Small intestine (tissue), 7 donors: ENCODE measurements at regions not wholly inside any gene's neighbourhood (a gene's known extent, or its start where the extent isn't known, plus 50 kb on each side); places are given as distances from the start of the nearest gene placed in this dataset.

Experiments used
- DNase-seq, 2 donors: peaks; one replicate each; pipeline versions ENCODE4 v3.0.0 to v3.0.0-alpha.2; 2013
- FAIRE-seq: peaks from 2 replicates; lab custom pipeline; 2012; peaks lifted over from hg19 to GRCh38; lab: Jason Lieb, UNC
- H3K27ac ChIP-seq, 3 donors: one replicate each; pipeline ENCODE4 v1.5.1; 2013; ENCODE audit warnings: low read length in 2 of 3, mild to moderate bottlenecking in 2 of 3, control low read depth in 1 of 3, inconsistent platforms in 1 of 3, low read depth in 1 of 3, moderate library complexity in 1 of 3
- H3K27me3 ChIP-seq, 3 donors: one replicate each; pipeline ENCODE4 v1.6.1; 2013; ENCODE audit warnings: low read length in 3 of 3, inconsistent platforms in 1 of 3; ENCODE audit not compliant: control insufficient read depth in 3 of 3, insufficient read depth in 3 of 3
- H3K36me3 ChIP-seq, 3 donors: one replicate each; pipeline ENCODE4 v1.6.1; 2013; ENCODE audit warnings: low read length in 3 of 3, inconsistent platforms in 1 of 3, low read depth in 1 of 3, mild to moderate bottlenecking in 1 of 3, moderate library complexity in 1 of 3; ENCODE audit not compliant: control insufficient read depth in 3 of 3, insufficient read depth in 2 of 3
- H3K4me1 ChIP-seq, 3 donors: one replicate each; pipeline ENCODE4 v1.6.1; 2013; ENCODE audit warnings: low read length in 2 of 3, inconsistent platforms in 1 of 3, low read depth in 1 of 3, mild to moderate bottlenecking in 1 of 3, moderate library complexity in 1 of 3; ENCODE audit not compliant: control insufficient read depth in 3 of 3, insufficient read depth in 2 of 3
- H3K4me3 ChIP-seq, 3 donors: one replicate each; pipeline ENCODE4 v1.5.1; 2013; ENCODE audit warnings: low read length in 3 of 3, control low read depth in 1 of 3, inconsistent platforms in 1 of 3, low read depth in 1 of 3, mild to moderate bottlenecking in 1 of 3, moderate library complexity in 1 of 3
- H3K9me3 ChIP-seq, 2 donors: one replicate each; pipeline ENCODE4 v1.6.1; 2013; ENCODE audit warnings: low read depth in 1 of 2, low read length in 1 of 2; ENCODE audit not compliant: control insufficient read depth in 2 of 2, insufficient read depth in 1 of 2
- WGBS, 3 donors: extraction: QIAGEN DNeasy Blood & Tissue Kit; methylation state at CpG; one replicate each; pipeline ENCODE4 v1.1.7; 2013; 5-methylcytosine and 5-hydroxymethylcytosine counted together
- donor health status: healthy with polysubstance abuse.
- donor health status: control.
- donor health status: control.
- donor health status: Bipolar disorder and iron deficiency.
- donor health status: healthy.

DNA sequence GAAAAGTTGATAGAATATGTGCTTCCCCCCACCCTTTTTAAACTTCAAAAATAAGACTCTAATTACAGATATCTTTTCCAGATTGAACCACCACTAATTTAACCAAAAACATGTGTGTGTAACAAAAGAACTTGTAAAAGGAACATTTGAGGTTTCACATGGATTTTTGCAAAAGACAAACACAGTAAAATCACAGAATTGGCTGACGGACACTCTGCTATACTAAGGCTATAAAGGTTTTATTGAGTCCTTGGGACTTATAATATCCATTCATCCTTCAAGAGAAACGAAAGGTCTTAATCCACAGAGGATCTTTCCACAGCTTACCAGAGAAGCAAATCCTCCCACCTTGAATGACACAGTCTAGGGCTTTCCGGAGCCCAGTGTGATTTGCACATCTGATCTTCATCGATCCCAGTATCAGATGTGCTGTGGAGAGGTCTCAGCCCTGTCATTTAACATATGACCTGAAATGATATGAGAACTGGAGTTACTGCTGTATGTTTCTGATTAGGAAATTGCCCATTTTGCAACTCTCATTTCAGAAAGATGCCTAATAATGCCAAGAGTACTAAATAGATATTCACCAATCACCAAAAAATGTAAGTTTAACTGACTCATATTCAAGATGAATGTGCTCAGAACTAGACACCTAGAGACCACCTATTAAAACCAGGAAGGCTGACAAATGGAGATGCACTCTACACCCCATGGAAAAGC lies 256.5 kb upstream of the FBXL7 start:
- no peaks in the 10 kb centered on the region for H3K36me3 ChIP-seq
- DNase-seq (no peak), FAIRE-seq (no peak)
- 63 to 75% (median 67%) methylated on average over 4 of the region's 4 CpGs for WGBS, 3 donors
- no peak overlapping the region for H3K27ac ChIP-seq
- no peak overlapping the region for H3K4me3 ChIP-seq
- H3K4me1 ChIP-seq, result no peaks in the 10 kb centered on the region
- H3K9me3 ChIP-seq, result peaks cover 0 to 14% of the 10 kb centered on the region in 2 donors
- H3K27me3 ChIP-seq, result no peaks in the 10 kb centered on the region

DNA sequence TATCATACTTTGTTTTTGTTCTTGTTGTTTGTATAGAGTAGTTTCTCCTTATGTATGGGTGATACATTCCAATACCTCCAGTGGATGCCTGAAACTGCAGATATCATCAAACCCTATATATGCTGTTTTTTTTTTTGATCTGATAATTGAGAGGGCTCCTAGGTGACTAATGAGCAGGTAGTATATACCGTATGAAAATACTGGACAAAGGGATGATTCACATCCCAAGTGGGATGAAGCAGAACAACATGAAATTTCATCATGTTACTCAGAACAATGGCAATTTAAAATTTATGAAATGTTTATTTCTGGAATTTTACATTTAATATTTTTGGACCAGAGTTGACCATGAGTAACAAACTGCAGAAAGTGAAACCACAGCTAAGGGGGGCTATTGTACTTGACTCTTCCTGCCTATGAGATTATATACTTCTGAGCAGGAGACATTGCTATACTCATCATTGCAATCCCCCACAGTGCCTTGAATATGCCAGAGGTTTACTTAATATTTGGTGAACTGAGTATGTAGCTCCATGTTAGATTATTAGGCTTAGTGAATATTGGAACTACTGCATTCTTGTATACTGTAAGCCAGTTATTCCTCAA lies 258.7 kb upstream of the FBXL7 start:
- Histone ChIP-seq H3K36me3 (no peaks in the 10 kb centered on the region), H3K4me1 (no peaks in the 10 kb centered on the region), H3K4me3 (no peak overlapping the region), H3K27ac (no peak overlapping the region), H3K9me3 (peaks cover 0 to 10% of the 10 kb centered on the region in 2 donors), H3K27me3 (no peaks in the 10 kb centered on the region)
- DNase-seq, result no peak
- FAIRE-seq, result no peak
- 86 to 94% (median 88%) methylated on average over 1 of the region's 1 CpG for WGBS, 3 donors

DNA sequence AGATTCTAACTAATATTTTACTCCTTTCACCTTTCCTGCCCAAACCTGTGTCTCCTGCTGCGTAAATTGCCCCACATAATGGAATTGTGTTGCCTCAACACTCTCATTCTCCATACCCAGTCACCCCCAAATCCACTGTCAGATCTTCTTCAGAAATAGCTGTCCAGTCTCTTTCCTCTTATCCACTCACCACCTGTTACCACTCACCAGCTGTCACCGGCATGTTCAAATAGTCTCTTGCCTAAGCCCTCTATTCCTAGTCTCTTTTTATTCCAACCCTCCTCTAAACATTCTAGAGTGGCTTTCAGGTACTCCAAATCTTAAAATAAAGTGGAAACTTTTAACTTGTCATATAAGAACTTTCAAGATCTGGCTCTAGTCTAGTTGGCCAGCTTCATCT lies 262.0 kb upstream of the FBXL7 start:
- Histone ChIP-seq H3K9me3 (peaks cover 0 to 7% of the 10 kb centered on the region in 2 donors), H3K4me3 (no peak overlapping the region), H3K36me3 (no peaks in the 10 kb centered on the region), H3K27me3 (no peaks in the 10 kb centered on the region), H3K4me1 (no peaks in the 10 kb centered on the region), H3K27ac (no peak overlapping the region)
- DNase-seq (no peak), FAIRE-seq (no peak)
- 72 to 88% (median 78%) methylated on average over 2 of the region's 2 CpGs for WGBS, 3 donors

DNA sequence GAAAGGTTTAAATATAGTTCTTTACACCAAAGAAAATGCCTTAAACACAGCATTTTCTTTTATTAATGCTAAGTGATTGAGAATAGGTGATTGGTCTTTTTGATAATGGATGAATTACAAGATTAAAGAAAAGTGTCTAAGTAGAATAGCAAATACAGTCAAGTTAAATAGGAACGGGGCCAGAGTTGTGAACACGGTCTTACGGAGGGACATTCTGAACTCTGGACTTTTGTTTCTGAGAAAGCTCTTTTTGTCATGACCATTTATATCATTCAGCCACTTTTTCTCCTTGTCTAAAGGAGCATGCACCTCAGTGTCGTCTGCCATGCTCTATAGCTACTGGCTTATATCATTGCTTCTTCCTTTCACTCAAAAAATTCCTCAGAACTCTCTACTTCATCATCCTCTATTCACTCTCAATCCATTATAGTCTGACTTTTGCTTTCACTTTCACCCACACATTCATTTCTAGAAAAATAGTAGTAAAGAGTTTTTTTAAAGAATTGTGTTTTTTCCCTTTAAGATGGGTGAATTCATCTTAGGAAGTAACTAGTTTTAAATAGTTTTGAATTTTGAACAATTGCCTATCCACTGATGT lies 263.0 kb upstream of the FBXL7 start:
- Histone ChIP-seq H3K27ac (no peak overlapping the region), H3K36me3 (no peaks in the 10 kb centered on the region), H3K27me3 (no peaks in the 10 kb centered on the region), H3K9me3 (peaks cover 0 to 7% of the 10 kb centered on the region in 2 donors), H3K4me1 (no peaks in the 10 kb centered on the region), H3K4me3 (no peak overlapping the region)
- DNase-seq (no peak), FAIRE-seq (no peak)
- WGBS, 3 donors, result 77 to 78% (median 77%) methylated on average over 4 of the region's 4 CpGs

DNA sequence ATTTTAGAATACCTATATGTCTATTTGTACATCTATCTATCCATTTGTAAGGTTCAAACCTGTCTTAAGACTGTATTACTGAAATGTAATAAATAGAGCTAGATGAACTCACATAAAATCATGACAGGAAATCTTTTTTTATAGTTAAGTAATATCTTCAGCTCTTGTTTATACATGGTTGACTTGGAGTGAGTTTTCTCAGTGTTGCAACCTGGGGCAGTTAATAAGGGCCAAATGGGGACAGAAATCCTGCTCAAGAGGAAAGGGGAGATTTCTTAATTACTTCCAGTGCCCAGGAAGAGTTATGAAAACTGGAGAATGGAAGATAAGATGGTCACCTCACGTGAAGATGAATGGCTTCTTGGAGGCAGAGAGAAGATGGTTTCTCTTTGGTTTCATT lies 265.1 kb upstream of the FBXL7 start:
- no peak for DNase-seq
- Histone ChIP-seq H3K27me3 (no peaks in the 10 kb centered on the region), H3K4me1 (no peaks in the 10 kb centered on the region), H3K4me3 (no peak overlapping the region), H3K36me3 (no peaks in the 10 kb centered on the region), H3K9me3 (no peaks in the 10 kb centered on the region), H3K27ac (no peak overlapping the region)
- 68 to 81% (median 79%) methylated on average over 1 of the region's 1 CpG for WGBS, 3 donors
- FAIRE-seq, result no peak

DNA sequence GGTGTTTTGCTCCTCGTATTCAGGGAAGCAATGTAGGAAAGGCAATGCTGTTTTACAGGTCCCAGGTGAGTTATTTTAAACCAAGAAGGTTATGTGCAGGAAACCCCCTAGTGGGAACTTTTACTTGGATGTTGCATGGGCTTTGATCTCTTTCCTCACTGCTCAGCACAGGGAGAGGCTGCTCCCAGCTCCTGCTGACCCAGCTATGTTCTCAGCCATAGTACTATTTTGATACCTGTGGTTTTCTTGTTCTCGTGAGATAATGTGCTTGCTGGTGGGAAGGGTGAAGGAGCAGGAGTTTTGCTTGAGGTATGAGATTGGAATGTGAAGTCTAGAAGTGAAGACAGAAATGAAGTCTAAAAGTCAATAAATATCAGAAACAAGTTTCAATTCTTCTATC lies 265.6 kb upstream of the FBXL7 start:
- 22 to 52% (median 25%) methylated on average over 2 of the region's 2 CpGs for WGBS, 3 donors
- Histone ChIP-seq H3K4me3 (no peak overlapping the region), H3K4me1 (no peaks in the 10 kb centered on the region), H3K27me3 (no peaks in the 10 kb centered on the region), H3K36me3 (no peaks in the 10 kb centered on the region), H3K9me3 (no peaks in the 10 kb centered on the region), H3K27ac (no peak overlapping the region)
- DNase-seq (no peak), FAIRE-seq (no peak)

DNA sequence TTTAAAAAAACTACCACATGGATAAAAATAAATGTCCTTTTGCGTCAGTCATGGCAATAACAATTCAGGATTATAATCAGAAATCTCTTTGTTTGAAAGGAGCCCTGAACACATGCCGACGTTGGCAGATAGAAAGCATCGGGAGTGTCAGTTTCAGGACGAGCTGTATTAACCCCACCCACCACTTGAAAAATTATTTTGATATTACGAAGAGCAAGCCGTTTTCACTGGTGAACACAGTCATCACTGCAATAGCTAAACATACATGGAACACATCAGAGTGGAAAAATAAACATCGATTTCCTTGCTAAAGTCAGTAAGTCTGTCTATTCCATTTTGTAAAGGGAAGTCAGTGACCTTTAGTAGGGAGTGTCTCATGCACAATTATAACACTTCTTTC lies 266.4 kb upstream of the FBXL7 start:
- Histone ChIP-seq H3K9me3 (no peaks in the 10 kb centered on the region), H3K27me3 (no peaks in the 10 kb centered on the region), H3K27ac (no peak overlapping the region), H3K4me1 (no peaks in the 10 kb centered on the region), H3K4me3 (no peak overlapping the region), H3K36me3 (no peaks in the 10 kb centered on the region)
- DNase-seq (no peak), FAIRE-seq (no peak)
- 48 to 75% (median 67%) methylated on average over 8 of the region's 8 CpGs for WGBS, 3 donors

DNA sequence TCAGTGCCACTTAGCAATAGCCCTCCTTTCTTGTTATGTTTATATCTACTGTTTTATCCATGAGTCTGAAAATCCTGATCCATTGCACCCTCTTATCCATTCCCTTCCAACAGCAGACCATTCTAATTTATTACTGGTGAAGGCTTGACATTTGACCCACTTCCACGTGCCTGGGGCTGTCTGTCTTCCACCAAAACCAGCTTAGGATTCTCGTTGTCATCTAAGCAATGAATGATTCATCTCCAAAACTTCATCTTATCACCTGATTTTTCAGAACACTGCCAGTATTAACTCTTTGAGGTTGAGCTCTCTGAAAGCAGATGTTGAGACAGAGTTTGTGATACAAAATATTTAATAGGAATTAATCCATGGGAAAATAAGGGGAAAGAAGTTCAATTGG lies 277.8 kb upstream of the FBXL7 start:
- FAIRE-seq (no peak), DNase-seq (no peak)
- H3K9me3 ChIP-seq, result no peaks in the 10 kb centered on the region
- no peaks in the 10 kb centered on the region for H3K27me3 ChIP-seq
- H3K36me3 ChIP-seq, result no peaks in the 10 kb centered on the region
- H3K4me3 ChIP-seq, result no peak overlapping the region
- no peaks in the 10 kb centered on the region for H3K4me1 ChIP-seq
- WGBS, 3 donors, result 3 to 18% (median 4%) methylated on average over 2 of the region's 2 CpGs
- no peak overlapping the region for H3K27ac ChIP-seq
